ENCODE measurements at regions not wholly inside any gene's neighbourhood (a gene's known extent, or its start where the extent isn't known, plus 50 kb on each side); places are given as distances from the start of the nearest gene placed in this dataset.

DNA sequence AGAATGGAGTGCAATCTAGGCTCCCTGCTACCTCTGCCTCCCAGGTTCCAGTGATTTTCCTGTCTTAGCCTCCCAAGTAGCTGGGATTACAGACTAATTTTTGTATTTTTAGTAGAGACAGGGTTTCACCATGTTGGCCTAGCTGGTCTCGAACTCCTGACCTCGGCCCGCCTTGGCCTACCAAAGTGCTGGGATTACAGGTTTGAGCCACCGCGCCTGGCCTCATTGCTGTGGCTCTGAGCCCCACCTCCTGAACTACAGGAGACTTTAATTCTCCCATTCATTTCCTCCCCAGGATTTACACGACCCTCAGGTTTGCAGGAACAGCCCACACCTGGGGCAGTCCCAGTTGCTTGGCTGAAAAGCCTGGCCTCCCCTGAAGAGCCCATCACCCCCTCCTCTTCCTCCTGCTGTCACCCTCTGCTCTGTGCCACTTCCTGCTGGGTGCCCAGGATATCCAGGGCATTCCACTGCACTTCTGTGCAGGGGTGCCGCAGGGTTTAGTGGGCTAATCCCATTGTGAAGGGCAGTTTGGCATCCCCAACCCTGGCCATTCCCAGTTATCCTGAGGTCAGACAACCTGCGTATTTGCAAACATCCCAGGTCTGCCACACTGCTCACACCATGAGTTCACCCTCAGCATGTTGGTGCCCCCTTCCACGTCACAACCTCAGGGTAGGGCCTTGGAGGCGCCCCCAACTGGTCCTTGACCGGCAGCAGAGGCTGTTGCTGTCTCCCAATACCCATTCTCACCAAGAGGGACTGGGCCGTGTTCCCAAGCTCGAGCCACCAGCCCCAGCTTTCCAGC lies 265.0 kb upstream of the IRX4 start:
- H2BK120ac ChIP-seq (replicated peaks; ENCODE audit: low read depth, low read length), result no peak overlapping the region
- ChIA-PET POLR2A (ENCODE audit: partially characterized antibody) (no interaction called here), CTCF (ENCODE audit: partially characterized antibody) (interaction anchor here (0.7 to 4.4 kb wide), 4 partner anchors 12 to 81 kb away, joined by 3 to 32 read pairs (median 5); no protein-coding TSS in a partner anchor)
- H3K18ac ChIP-seq (ENCODE audit: extremely low read depth, low read length), result no peak overlapping the region
- FAIRE-seq (no peak), DNase-seq (ENCODE audit: low read depth in 1 of 2, low spot score in 2 of 2) (no peak)
- H3K4me2 ChIP-seq (ENCODE audit: insufficient read depth in 1 of 2, low read depth in 2 of 2, low read length in 2 of 2), result no peak overlapping the region
- no peak overlapping the region for H4K91ac ChIP-seq (replicated peaks; ENCODE audit: insufficient read length, low read length)
- peak overlapping the region; percentile 92; the same call in 1 of the 2 replicates for H2BK12ac ChIP-seq (ENCODE audit: low read depth, low read length)
- H3K27ac ChIP-seq (ENCODE audit: low read depth, low read length), result no peak overlapping the region
- no peak overlapping the region for H4K8ac ChIP-seq (ENCODE audit: extremely low read depth, insufficient read depth, low read length)
- no peaks in the 10 kb centered on the region for H4K20me1 ChIP-seq (replicated peaks in 1 of 2; ENCODE audit: control insufficient read depth in 1 of 2, insufficient read depth in 2 of 2, low read length in 2 of 2)
- no peak overlapping the region for H3K23ac ChIP-seq (ENCODE audit: insufficient read length)
- H3K4ac ChIP-seq (replicated peaks; ENCODE audit: insufficient read length, low read depth, low read length), result no peak overlapping the region
- H3K23me2 ChIP-seq (ENCODE audit: low read depth, low read length), result peaks cover 14% of the 10 kb centered on the region; the same call in 1 of the 2 replicates
- H3K27me3 ChIP-seq (replicated peaks in 1 of 4; ENCODE audit: control insufficient read depth in 3 of 4, extremely low read depth in 1 of 4, insufficient read depth in 3 of 4, low read length in 3 of 4), result no peaks in the 10 kb centered on the region
- H3K9me3 ChIP-seq (ENCODE audit: insufficient read depth in 2 of 2, low read depth in 1 of 2, low read length in 1 of 2), result peaks cover 2 to 14% of the 10 kb centered on the region in 2 experiments; a peak in 3 of 4 replicates
- peaks cover 2 to 15% (median 11%) of the 10 kb centered on the region in 4 experiments; a peak in 5 of 7 replicates for H3K4me1 ChIP-seq (replicated peaks in 1 of 4; ENCODE audit: control insufficient read depth in 3 of 4, insufficient read depth in 4 of 4, low read length in 3 of 4)
- 0 out of 2 replicates have a peak overlapping the region, but pooled peaks have one; percentile 52 for H2BK5ac ChIP-seq (ENCODE audit: low read depth, low read length)
- H2AK5ac ChIP-seq (ENCODE audit: low read depth, low read length), result no peak overlapping the region
- no peak overlapping the region for H3K4me3 ChIP-seq (ENCODE audit: extremely low read depth in 1 of 4, insufficient read depth in 2 of 4, low read depth in 3 of 4, low read length in 4 of 4)
- H2BK15ac ChIP-seq (ENCODE audit: low read length), result no peak overlapping the region
- H2BK20ac ChIP-seq (ENCODE audit: low read length), result no peak overlapping the region
- H4K5ac ChIP-seq (ENCODE audit: insufficient read length, low read depth, low read length), result no peak overlapping the region
- WGBS, 2 experiments (ENCODE audit: extremely low coverage in 1 of 2, insufficient coverage in 1 of 2, insufficient read length in 1 of 2, insufficient replicate concordance in 2 of 2, low coverage in 1 of 2, low lambda C conversion rate in 2 of 2, missing lambda C conversion rate in 1 of 2), result 89% methylated on average over 13 of the region's 13 CpGs; no CpG with 5 or more reads in 1 of the 2 experiments
- no peak overlapping the region for H3K56ac ChIP-seq (replicated peaks; ENCODE audit: insufficient read length, low read depth, low read length)
- no peaks in the 10 kb centered on the region for H3K79me1 ChIP-seq (ENCODE audit: low read depth, low read length)
- TF ChIP-seq, protein P1, sequence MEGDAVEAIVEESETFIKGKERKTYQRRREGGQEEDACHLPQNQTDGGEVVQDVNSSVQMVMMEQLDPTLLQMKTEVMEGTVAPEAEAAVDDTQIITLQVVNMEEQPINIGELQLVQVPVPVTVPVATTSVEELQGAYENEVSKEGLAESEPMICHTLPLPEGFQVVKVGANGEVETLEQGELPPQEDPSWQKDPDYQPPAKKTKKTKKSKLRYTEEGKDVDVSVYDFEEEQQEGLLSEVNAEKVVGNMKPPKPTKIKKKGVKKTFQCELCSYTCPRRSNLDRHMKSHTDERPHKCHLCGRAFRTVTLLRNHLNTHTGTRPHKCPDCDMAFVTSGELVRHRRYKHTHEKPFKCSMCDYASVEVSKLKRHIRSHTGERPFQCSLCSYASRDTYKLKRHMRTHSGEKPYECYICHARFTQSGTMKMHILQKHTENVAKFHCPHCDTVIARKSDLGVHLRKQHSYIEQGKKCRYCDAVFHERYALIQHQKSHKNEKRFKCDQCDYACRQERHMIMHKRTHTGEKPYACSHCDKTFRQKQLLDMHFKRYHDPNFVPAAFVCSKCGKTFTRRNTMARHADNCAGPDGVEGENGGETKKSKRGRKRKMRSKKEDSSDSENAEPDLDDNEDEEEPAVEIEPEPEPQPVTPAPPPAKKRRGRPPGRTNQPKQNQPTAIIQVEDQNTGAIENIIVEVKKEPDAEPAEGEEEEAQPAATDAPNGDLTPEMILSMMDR (IDR thresholded peaks at IDR 0.05; ENCODE audit: control extremely low read depth in 1 of 3, insufficient read depth in 1 of 3, low read depth in 1 of 3, low read length in 3 of 3), result peak; percentile 27 to 37 (median 35); a peak in 3 of 4 replicates
- TF ChIP-seq SIRT6 (IDR thresholded peaks at IDR 0.05; ENCODE audit: low read length) (no peak), RAD21 (IDR thresholded peaks at IDR 0.05 in 1 of 2, conservative IDR thresholded peaks at IDR 0.05 in 1 of 2; ENCODE audit: low read depth in 2 of 2, low read length in 2 of 2) (peak; percentile 7 to 19; a peak in 1 of 4 replicates)
- no peak overlapping the region for H3K9ac ChIP-seq (replicated peaks in 1 of 4; ENCODE audit: extremely low read depth in 1 of 4, low read depth in 3 of 4, low read length in 3 of 4)
- H2AFZ ChIP-seq (ENCODE audit: low read length), result no peak overlapping the region
- no peaks in the 10 kb centered on the region for H3K36me3 ChIP-seq (ENCODE audit: control insufficient read depth in 2 of 4, insufficient read depth in 4 of 4, low read length in 3 of 4)
- H3K79me2 ChIP-seq (ENCODE audit: control insufficient read depth in 1 of 2, insufficient read depth in 2 of 2, low read length in 2 of 2), result no peaks in the 10 kb centered on the region
- H3K14ac ChIP-seq (ENCODE audit: insufficient read length), result no peak overlapping the region

All from H1 (cell line).